ENCODE measurements at regions not wholly inside any gene's neighbourhood (a gene's known extent, or its start where the extent isn't known, plus 50 kb on each side); places are given as distances from the start of the nearest gene placed in this dataset.

- no peak for DNase-seq (ENCODE audit: low spot score)
Observed at GRCh38 chr13:73394066-73394465, 335.3 kb downstream of the KLF5 start.

- DNase-seq (ENCODE audit: low spot score) = no peak
Observed at GRCh38 chr13:73390100-73390499, 331.3 kb downstream of the KLF5 start.

- DNase-seq (ENCODE audit: low spot score) = no peak
Observed at GRCh38 chr13:73388586-73388985, 329.8 kb downstream of the KLF5 start.

GRCh38 chr13:73387318-73387717 is 328.5 kb downstream of the KLF5 start:
- DNase-seq (ENCODE audit: low spot score) = no peak

- no peak for DNase-seq (ENCODE audit: low spot score)
Observed at GRCh38 chr13:73385848-73386247, 327.0 kb downstream of the KLF5 start.

- DNase-seq (ENCODE audit: low spot score) = no peak
Observed at GRCh38 chr13:73372666-73373627, 314.1 kb downstream of the KLF5 start.

- DNase-seq (ENCODE audit: low spot score) = no peak
Observed at GRCh38 chr13:73370066-73370465, 311.3 kb downstream of the KLF5 start.

GRCh38 chr13:73369095-73369494 is 310.3 kb downstream of the KLF5 start:
- no peak for DNase-seq (ENCODE audit: low spot score)

- DNase-seq (ENCODE audit: low spot score) = no peak
Observed at GRCh38 chr13:73368608-73369007, 309.8 kb downstream of the KLF5 start.

- no peak for DNase-seq (ENCODE audit: low spot score)
Observed at GRCh38 chr13:73367886-73368285, 309.1 kb downstream of the KLF5 start.

- no peak for DNase-seq (ENCODE audit: low spot score)
Observed at GRCh38 chr13:73366241-73366640, 307.4 kb downstream of the KLF5 start.

- no peak for DNase-seq (ENCODE audit: low spot score)
Observed at GRCh38 chr13:73365681-73366080, 306.9 kb downstream of the KLF5 start.

GRCh38 chr13:73365252-73365651 is 306.4 kb downstream of the KLF5 start:
- DNase-seq (ENCODE audit: low spot score) = no peak

GRCh38 chr13:73364736-73365135 is 305.9 kb downstream of the KLF5 start:
- DNase-seq (ENCODE audit: low spot score) = no peak

- DNase-seq (ENCODE audit: low spot score) = no peak
Observed at GRCh38 chr13:73358606-73359095, 299.8 kb downstream of the KLF5 start.

GRCh38 chr13:73355134-73355533 is 296.3 kb downstream of the KLF5 start:
- no peak for DNase-seq (ENCODE audit: low spot score)

- no peak for DNase-seq (ENCODE audit: low spot score)
Observed at GRCh38 chr13:73351730-73352129, 292.9 kb downstream of the KLF5 start.

- no peak for DNase-seq (ENCODE audit: low spot score)
Observed at GRCh38 chr13:73341748-73342147, 282.9 kb downstream of the KLF5 start.

GRCh38 chr13:73340069-73340468 is 281.3 kb downstream of the KLF5 start:
- no peak for DNase-seq (ENCODE audit: low spot score)

- no peak for DNase-seq (ENCODE audit: low spot score)
Observed at GRCh38 chr13:73339086-73339485, 280.3 kb downstream of the KLF5 start.

GRCh38 chr13:73338389-73338788 is 279.6 kb downstream of the KLF5 start:
- DNase-seq (ENCODE audit: low spot score) = no peak

GRCh38 chr13:73337532-73337931 is 278.7 kb downstream of the KLF5 start:
- no peak for DNase-seq (ENCODE audit: low spot score)

- no peak for DNase-seq (ENCODE audit: low spot score)
Observed at GRCh38 chr13:73336773-73337172, 278.0 kb downstream of the KLF5 start.

- no peak for DNase-seq (ENCODE audit: low spot score)
Observed at GRCh38 chr13:73335944-73336343, 277.1 kb downstream of the KLF5 start.
